NCI-H510A treated with DMSO at 0.1 percent for 48 hours (cell line): ENCODE measurements at regions not wholly inside any gene's neighbourhood (a gene's known extent, or its start where the extent isn't known, plus 50 kb on each side); places are given as distances from the start of the nearest gene placed in this dataset.
A peak's percentile ranks its signal among the peaks of the same experiment; 100 is the strongest.
"Not testable (repeated sequence)": the region's sequence is repeated elsewhere in the genome, so short reads cannot be mapped to it uniquely, and the experiment has no call there.

Source experiments
- DNase-seq: peaks from one replicate; lab custom pipeline; 2025; lab: John Stamatoyannopoulos, UW

DNA sequence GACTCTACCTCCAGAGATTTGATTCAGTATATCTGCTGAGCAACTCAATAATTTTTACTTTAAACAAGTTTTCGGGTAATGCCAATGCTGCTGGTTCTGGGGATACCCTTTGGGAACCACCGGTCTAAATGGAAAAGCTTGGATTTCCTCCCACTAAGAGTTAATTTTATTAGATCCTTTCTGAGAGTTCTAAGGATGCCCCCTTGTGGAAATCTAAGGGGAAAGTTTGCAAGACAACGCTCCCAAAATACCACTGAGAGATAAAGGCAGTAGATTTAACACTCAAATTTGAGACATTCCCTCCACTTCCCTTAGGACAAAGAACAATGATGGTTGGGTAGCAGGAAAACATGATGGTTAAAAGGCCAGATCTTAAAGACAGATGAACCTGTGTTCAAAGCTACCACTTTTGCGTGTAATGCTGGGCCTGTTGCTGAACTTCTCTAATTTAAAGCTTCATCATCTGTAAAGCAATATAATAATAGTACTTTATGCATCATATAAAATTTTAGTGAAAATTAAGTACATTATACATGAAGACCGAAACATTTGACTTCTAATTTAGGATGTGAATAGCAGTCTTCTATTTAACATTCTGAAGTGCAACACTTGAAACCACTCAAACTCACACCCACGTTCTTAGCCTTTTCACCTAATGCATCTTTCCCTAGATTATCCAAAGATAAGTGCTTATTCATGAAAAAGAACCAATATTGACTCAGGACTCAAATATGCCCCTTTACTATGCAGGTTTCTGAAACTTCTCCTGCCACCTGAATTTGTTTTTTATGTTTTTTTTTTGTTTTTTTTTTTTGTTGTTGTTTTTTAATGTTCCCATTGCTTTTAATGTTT lies 110.1 kb upstream of the LUZP2 start:
- DNase-seq: peak; percentile 42

- DNase-seq: no peak
Observed at GRCh38 chr11:24389575-24389974, 107.3 kb upstream of the LUZP2 start.

DNA sequence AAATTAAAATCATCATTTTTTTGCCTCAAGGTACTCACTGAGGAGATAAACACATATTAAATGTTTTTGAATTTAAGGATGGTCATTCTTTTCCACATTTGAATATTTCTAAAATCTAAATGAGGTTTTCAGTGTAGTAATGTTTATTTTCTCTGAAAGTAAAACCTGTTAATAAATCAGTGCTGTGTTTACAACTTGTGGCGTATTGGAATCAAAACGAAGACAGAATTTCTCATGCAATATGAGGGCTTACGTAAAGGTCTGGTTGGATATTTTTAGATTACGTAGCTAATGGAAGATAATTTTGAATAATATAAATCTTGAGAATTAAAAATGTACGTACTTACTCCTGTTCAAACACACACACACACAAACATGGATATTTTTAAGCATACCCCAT lies 106.8 kb upstream of the LUZP2 start:
- no peak for DNase-seq

GRCh38 chr11:24390762-24391161 lies 106.1 kb upstream of the LUZP2 start:
- no peak for DNase-seq

DNA sequence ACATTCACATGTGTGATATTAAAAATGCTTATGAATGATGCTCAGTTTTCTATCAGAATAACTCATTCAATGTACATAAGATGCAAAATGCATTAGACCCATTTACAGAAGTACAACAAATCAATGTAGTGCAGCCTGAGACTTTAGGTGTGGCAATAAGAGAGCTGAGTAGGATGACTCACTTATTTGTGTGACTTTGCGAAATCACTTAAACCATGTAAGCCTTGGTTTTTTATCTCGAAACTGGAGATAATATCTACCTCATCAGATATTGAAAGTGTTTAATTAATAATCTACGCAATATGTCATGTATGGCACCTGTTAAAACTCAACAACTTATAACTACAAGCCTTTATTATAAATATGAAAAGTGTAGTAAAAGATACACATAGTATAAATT lies 105.7 kb upstream of the LUZP2 start:
- DNase-seq: no peak

GRCh38 chr11:24400059-24400665 lies 96.7 kb upstream of the LUZP2 start:
- no peak for DNase-seq

GRCh38 chr11:24406389-24406788 lies 90.5 kb upstream of the LUZP2 start:
- no peak for DNase-seq

- DNase-seq: no peak
Observed at GRCh38 chr11:24406980-24407379, 89.9 kb upstream of the LUZP2 start.

GRCh38 chr11:24407733-24408132 lies 89.1 kb upstream of the LUZP2 start:
- no peak for DNase-seq

DNA sequence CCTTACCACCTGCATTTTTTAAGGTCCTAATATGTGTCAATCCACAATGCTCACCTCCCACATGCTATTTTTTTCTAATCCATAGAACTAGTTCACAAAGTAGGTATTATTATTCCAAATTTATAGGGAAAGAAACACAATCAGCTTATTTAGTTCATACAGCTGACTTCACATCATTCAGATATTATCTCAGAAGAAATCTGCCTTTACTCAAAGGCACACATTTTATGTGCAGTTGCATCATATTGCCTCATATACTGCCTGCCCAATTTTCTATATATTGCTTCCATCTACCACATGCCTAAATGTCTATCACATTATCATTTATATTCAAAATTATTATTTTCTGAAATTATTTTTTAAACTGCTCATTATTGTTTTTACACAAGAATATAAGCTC lies 88.7 kb upstream of the LUZP2 start:
- no peak for DNase-seq

DNA sequence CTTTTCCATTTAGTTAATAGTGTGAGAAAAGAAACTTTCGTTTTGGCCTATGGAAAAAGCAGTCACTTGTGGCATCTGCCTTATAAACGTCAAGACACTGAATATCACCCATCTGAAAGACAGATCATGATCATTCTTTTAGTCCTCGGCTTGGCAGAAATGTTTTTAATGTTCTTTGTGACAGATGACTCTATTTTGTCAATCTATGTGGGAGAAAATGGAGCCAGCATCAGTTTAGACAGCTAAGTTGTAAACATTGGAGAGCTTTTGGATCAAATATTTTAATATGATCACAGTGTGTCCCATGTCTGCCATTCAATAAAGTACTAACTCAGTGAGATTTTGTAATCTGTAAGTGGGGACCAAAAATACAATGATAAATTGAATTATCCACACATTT lies 85.1 kb upstream of the LUZP2 start:
- no peak for DNase-seq

DNA sequence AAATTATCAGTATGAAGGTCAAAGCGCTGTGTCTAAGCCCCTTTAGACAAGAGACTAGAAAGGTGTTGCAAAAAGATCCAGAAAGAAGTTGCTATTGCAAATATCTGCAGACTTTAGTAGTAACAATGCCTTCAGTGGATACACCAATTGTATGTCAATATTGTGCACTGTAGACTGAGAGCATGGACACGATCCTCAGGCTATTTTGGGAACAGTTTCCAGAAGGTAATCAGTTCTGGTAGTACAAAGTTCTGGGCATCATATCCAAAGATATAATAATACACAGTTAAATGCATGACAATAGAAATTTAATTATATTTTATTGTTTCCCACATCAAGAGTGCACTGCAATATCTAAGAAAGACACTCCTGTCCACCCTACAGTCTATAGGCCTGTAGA lies 84.1 kb upstream of the LUZP2 start:
- DNase-seq: no peak

DNA sequence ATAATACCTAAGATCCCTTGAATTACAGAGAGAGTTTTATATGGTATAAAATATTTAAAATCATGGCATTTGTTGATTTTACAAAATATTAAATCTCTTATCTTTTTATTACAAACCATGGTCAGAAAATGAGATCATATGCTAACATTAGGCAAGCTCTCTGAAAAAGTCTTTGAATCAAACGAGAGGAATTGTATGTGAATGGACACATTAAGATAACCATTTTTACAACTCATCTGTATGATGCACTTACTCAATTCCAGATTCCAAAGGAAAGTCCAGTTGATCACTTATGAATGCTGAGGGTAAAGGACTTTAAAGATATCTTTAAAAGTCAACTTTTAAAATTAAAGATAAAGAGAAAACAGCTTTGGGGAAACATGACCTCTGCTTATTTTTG lies 83.5 kb upstream of the LUZP2 start:
- no peak for DNase-seq

DNA sequence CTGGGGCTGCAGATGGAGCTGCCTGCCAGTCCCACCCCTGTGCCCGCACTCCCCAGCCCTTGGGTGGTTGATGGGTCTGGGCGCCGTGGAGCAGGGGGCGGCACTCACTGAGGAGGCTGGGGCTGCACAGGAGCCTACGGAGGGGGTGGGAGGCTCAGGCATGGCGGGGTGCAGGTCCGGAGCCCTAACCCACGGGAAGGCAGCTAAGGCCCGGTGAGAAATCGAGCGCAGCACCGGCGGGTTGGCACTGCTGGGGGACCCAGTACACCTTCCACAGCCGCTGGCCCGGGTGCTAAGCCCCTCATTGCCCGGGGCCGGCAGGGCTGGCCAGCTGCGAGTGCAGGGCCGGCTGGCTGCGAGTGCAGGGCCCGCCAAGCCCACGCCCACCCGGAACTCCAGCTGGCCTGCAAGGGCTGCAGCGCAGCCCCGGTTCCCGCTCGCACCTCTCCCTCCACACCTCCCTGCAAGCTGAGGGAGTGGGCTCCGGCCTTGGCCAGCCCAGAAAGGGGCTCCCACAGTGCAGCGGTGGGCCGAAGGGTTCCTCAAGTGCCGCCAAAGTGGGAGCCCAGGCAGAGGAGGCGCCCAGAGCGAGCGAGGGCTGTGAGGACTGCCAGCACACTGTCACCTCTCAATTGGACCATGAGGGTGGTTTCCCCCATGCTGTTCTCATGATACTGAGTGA lies 80.8 kb upstream of the LUZP2 start:
- not testable (repeated sequence) for DNase-seq

- no peak for DNase-seq
Observed at GRCh38 chr11:24421766-24422165, 75.1 kb upstream of the LUZP2 start.

DNA sequence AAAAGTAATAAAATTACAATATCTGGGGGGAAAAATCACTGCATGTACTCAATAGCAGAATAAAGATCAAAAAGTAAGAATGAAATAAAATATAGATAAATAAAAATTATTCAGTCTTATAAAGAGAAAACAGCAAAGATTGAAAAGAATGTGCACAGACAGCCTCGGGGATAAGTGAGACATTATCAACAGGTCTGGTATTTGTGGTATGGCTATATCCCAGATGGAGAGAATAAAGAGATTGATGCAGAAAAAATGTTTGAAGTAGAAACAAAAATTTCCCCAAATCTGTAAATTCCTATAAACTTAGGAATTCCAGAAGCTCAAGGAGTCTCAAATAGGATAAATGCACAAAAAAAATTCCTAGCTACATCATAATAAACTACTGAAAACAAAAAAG lies 74.5 kb upstream of the LUZP2 start:
- no peak for DNase-seq

- DNase-seq: no peak
Observed at GRCh38 chr11:24437123-24437522, 59.7 kb upstream of the LUZP2 start.
